DND-41 (cell line): ENCODE measurements at regions not wholly inside any gene's neighbourhood (a gene's known extent, or its start where the extent isn't known, plus 50 kb on each side); places are given as distances from the start of the nearest gene placed in this dataset.

Source experiments
- EZH2 ChIP-seq: IDR thresholded peaks from 3 replicates; pipeline ENCODE4 v1.6.1; 2012; ENCODE audit warnings: borderline replicate concordance, low read depth, mild to moderate bottlenecking, moderate library complexity, low read length, inconsistent platforms; ENCODE audit not compliant: severe bottlenecking
- TF ChIP-seq, protein P1 (sequence below): IDR thresholded peaks from 2 replicates; pipeline ENCODE4 v1.5.1; 2012; ENCODE audit warnings: borderline replicate concordance, low read length, moderate library complexity, mild to moderate bottlenecking; ENCODE audit not compliant: poor library complexity, severe bottlenecking; ENCODE audit errors: extremely low read depth

DNA sequence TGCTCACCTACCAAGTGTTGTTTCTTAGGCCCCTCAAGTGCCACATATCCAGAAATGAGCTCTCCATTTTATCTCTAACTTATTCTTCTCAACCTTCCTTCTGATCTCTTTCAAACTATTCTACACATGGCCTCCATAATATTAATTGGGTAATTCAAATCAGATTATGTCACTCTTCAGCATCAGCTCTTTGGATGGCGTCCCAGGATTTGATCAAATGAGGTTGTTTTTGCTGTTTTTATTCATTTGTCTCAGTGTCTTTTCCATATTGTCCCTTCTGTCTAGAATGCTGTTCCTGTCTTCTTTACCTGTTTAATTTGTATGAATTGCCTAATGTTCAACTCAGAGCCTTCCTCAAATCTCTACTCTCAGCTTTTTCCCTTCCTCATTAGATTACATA lies 234.6 kb upstream of the CXCL12 start:
- no peak for TF ChIP-seq EZH2
- TF ChIP-seq, protein P1, sequence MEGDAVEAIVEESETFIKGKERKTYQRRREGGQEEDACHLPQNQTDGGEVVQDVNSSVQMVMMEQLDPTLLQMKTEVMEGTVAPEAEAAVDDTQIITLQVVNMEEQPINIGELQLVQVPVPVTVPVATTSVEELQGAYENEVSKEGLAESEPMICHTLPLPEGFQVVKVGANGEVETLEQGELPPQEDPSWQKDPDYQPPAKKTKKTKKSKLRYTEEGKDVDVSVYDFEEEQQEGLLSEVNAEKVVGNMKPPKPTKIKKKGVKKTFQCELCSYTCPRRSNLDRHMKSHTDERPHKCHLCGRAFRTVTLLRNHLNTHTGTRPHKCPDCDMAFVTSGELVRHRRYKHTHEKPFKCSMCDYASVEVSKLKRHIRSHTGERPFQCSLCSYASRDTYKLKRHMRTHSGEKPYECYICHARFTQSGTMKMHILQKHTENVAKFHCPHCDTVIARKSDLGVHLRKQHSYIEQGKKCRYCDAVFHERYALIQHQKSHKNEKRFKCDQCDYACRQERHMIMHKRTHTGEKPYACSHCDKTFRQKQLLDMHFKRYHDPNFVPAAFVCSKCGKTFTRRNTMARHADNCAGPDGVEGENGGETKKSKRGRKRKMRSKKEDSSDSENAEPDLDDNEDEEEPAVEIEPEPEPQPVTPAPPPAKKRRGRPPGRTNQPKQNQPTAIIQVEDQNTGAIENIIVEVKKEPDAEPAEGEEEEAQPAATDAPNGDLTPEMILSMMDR: no peak
